ENCODE measurements at regions not wholly inside any gene's neighbourhood (a gene's known extent, or its start where the extent isn't known, plus 50 kb on each side); places are given as distances from the start of the nearest gene placed in this dataset.

DNA sequence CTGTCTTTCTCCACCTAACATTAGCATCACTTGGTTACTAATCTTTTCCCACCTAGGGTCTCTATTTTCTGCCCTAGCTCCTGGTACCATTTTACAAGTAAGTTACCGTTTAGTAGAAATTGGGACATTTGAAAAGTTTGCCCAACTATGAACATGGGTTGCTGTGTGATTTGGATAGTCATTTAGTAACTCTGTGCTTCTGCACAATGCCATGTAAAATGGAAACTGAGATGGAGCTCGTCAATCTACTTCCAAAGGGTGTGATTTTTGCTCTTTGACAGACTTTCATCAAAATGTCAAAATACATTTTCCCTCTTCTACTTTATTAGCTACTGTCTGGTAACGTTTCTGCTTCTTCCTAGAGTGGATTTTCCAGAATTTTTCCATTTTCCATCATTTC lies 381.5 kb upstream of the B3GALT2 start:
- TF ChIP-seq CTCF (conservative IDR thresholded peaks at IDR 0.05) (no peak), EZH2 (IDR thresholded peaks at IDR 0.05; ENCODE audit: low read depth) (no peak)

Data from PC-9 (cell line).